GM12872 (cell line): ENCODE measurements at regions not wholly inside any gene's neighbourhood (a gene's known extent, or its start where the extent isn't known, plus 50 kb on each side); places are given as distances from the start of the nearest gene placed in this dataset.

Source experiments
- CTCF ChIP-seq: IDR thresholded peaks from 3 replicates; pipeline ENCODE4 v1.5.1; 2011; ENCODE audit warnings: low read depth, mild to moderate bottlenecking, low read length, moderate library complexity; ENCODE audit not compliant: insufficient read depth

- no peak for TF ChIP-seq CTCF
These were observed 282.5 kb downstream of the ETS1 start for GRCh38 chr11:128304666-128305485.

- no peak for TF ChIP-seq CTCF
These were observed 283.2 kb downstream of the ETS1 start for GRCh38 chr11:128304116-128304515.

GRCh38 chr11:128303383-128303782, 284.0 kb downstream of the ETS1 start:
- TF ChIP-seq CTCF: no peak

- peak; percentile 26; the same call in 1 of the 3 replicates for TF ChIP-seq CTCF
These were observed 284.8 kb downstream of the ETS1 start for GRCh38 chr11:128302425-128303186.

GRCh38 chr11:128301756-128302155, 285.6 kb downstream of the ETS1 start:
- no peak for TF ChIP-seq CTCF

- no peak for TF ChIP-seq CTCF
These were observed 286.6 kb downstream of the ETS1 start for GRCh38 chr11:128300785-128301184.

GRCh38 chr11:128299132-128299726, 288.1 kb downstream of the ETS1 start:
- TF ChIP-seq CTCF: no peak
